Embryonic facial prominence (tissue), 1 donor: ENCODE measurements at regions not wholly inside any gene's neighbourhood (a gene's known extent, or its start where the extent isn't known, plus 50 kb on each side); places are given as distances from the start of the nearest gene placed in this dataset.

Experiments
- DNase-seq: peaks from one replicate; pipeline ENCODE4 v3.0.0-alpha.2; 2016; ENCODE audit errors: extremely low spot score

DNA sequence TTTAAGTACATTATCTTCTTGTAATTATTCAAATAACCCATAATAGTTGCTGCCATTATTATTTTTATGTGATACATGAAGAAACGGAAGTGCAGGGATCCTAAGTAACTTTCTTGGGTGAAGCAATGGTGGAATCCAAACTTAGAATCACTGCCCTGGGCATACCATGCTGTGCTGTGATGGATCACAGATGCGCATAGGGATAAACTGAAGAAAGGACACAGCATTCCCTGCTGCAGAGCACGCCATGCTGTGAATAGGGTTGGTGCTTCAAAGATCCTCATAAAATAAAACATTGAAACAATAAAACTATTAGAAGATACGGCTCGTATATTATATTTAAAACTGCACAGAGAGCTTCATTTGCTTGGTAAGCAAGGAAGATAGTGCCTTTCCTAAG is 211.7 kb upstream of the ADAMTS16 start:
- no peak for DNase-seq

DNA sequence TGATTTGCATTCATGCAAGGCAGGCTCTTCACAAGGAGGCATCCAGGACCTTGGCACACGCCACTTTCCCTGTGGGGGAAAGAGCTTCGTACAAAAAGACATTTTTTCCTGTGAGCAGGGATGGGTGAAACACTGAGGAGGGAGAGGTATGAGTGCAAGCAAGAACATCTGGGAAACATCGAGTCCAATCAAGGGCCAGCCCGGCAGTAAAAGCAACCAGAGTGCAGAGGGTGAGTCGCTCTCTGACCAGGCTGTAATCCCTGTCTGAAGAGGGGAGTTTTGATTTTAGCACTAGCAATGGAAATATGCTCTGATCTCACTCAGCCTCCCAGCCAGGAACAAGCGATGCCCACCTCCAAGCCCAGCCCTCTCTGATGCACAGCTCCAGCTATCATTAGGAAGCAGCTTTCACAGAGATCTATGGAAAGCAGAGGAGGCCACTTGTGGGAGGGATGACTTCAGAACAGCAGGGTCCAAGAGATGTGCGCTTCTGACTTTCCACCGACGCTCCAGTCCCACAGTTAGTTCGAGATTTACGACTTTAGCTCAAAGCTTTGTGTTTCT is 211.0 kb upstream of the ADAMTS16 start:
- no peak for DNase-seq

DNA sequence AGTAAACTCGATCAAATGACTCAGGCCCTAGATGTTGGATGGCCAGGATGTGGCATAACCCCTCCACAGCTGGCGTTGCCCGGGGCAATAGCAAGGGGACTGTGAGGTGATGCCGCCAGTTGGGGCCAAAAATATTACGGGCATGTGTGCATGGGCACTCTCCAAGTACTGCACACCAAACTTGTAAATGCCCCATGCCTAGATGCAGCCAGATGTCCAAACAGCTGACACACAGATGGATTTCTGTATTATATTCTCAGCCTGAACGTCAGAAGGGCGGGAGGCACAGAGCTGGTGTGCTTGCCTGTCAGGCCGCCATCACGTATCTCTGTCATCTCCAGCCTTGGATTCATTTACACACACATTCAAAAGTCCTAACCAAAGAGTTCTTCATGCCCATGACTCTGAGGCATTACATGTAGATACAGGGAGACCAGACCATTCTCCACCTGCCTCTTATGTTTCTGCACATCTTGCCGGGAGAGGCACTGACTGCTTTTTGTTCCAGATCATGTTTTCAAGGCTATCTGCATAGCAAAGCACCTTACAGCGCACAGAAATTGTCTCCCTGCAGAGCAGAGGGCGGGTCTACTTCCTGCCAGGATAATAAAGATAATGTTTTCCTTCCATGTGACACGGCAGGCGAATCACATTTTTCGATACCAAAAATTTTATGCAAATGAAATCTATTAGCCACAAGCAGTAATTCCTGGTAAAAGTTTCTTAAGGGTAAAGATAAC is 200.9 kb upstream of the ADAMTS16 start:
- DNase-seq, result no peak

DNA sequence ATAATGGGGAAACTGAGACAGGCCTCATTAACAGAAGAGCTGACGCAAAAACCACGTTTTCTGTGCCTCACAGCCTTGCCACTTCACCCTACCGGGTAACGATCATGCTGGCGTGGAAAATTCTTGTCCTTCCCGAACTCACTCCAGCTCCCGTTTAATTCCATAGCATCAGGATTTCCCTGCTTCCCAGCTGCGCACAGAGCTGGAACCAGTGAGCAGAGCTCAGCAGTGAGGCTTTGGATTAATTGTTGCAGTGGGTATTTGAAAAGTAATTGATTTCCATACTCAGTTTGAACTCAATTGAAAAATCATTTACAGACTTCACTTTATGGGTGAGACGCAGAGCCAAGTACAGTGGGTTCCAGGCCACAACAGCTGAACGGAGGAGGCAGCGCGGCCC is 199.0 kb upstream of the ADAMTS16 start:
- no peak for DNase-seq

DNA sequence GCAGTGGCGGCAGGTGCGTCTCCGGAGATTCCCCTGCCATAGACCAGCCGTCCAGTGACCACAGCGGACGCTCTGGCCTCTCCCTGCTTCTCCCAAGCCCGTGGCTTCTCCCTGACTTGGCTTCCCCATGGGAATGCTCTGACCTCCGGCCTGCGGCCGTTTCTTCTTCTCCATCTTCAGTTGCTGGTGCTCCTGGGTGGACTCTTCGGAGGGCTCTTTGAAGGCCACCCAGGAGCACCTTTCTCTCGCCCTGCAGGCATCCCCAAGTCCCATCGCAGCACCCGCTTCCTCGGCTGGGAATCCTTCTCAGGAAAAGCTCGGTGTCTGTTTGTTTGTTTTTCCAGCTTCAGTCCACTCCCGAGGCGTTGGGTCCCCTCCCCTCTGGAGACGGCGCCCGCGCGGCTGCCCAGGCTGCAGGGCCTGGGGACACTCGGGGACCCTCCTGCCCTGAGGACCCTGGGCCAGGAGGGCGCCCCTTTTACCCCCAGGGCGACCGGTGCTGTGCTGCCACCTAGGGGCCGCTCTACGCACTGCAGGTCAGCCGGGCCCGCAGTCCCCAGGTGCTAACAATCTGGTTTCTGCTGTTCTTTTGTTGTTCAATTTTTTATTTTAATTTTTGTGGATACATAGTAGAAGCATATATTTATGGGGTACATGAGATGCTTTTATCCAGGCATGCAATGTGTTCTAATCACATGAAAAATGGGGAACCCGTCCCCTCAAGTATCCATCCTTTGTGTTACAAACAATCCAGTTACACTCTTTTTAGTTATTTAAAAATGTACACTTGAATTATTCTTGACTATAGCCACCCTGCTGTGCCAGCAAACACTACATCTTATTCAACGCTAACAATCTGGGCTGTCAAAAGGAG is 197.9 kb upstream of the ADAMTS16 start:
- DNase-seq, result no peak

DNA sequence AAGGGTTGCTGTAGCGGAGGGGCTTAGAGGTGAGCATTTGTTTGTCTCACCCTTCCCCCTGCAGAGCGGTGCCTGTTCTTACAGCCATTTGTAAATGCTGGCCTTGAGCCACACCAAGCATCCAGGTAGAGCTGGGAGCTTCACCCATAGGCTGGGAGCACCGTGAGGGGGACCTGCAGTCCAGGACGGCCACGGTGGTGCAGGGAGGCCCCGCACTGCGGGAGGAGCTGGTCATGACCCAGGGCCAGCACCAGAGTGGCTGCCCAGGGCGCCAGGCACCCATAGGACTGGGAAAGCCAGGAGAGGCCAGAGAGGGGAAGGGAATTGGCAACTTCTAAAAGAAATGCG is 197.3 kb upstream of the ADAMTS16 start:
- DNase-seq, result no peak

DNA sequence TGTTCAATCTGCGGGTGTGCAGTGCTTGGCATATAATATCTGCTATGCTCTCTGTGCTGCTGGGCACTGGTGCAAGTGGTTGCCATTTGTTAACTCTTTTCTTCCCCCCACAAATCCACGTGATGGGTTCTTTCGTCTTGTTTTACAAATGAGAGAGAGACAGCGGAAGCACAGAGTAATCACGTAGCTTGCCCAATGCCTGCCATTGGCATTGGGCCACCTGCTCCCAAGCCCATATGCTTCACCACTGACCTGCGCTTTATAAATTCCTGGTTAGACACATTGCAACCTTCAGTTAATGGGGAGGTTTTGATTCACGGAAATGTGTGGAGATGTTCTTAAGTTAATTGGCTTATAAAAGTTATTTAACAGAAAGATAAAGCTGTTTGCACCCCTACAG is 194.8 kb upstream of the ADAMTS16 start:
- no peak for DNase-seq

DNA sequence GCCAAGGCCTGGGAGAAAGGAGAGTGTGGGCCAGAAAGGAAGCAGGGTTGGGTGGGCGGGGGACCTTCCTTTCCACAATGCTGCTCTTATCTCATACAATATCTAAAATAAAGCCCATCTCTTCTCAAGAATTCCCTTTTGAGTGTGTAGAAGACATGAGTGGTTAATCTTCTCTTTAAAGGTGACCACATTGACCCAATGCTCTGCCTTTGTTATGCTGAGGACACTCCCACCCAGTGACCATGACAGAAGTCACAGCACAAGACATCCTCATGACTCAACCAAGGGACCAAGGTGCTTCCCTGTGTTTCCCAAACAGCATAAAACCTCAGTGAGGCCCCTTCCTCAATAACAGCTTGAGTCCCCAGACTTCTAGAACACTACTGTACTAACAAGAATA is 193.0 kb upstream of the ADAMTS16 start:
- DNase-seq, result no peak

DNA sequence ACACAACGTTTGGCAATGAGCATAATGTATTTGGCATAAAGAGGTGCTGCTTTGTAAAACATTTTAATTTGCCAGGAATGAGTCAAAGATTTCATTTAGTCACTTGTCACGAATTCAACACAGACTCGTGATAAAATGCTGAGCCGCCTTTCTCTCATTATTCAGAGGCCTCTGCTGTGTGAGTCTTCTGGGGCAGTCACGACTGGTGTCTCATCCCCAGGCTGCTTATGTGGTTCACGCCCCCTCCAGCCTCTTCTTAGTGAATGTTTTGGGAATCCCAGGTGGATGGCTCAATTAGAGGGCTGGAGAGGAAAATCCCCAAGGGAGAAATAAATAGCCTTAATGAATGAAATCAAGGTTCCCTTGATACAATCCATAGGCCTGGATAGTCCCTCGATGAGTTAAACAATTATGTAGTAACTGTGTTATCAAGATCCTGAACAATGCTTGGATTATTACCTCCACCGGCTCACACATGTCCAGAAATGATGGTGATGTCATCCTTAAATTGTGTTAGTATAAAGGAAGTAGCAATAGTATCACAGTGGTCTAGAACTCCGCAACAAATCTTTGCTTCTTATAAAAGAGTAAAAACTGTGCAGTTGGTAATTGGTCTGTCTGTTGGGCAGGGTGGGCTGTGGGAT is 192.1 kb upstream of the ADAMTS16 start:
- DNase-seq, result no peak

DNA sequence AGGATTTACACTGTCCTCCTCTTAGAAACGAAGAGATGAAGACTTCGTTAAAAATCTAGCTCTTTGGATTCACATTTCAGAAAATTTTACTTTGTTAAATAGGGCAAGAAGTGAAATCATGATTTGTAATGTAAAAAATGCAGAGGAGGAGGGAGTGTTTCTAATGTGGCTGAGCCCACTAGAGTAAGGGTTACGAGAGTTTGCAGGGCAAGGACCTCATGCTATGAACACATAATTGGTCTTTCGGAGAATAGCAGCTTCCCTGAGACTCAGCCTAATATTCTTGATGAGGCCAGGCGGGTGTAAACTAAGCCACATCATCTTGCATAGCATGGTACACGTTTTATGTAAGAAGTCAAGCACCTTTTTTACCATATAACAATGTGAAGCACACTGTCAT is 191.0 kb upstream of the ADAMTS16 start:
- no peak for DNase-seq

DNA sequence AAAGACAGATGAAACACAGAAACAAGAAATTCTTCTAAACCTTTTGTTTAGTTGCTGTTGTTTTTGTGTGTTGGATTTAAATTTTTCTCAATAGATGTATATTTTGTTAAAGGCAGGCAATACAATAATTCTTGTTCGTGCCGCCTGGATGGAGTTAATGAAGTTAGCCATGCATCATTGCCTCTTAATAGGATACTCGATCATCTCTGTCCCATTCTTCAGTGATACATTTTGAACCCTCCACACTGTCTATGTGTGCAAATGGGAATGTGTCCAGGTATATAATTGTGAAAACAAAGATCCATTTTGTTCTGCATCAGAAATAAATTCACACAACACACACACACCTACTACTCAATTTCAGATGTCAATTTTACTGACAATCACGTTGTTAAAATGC is 186.6 kb upstream of the ADAMTS16 start:
- DNase-seq, result no peak

DNA sequence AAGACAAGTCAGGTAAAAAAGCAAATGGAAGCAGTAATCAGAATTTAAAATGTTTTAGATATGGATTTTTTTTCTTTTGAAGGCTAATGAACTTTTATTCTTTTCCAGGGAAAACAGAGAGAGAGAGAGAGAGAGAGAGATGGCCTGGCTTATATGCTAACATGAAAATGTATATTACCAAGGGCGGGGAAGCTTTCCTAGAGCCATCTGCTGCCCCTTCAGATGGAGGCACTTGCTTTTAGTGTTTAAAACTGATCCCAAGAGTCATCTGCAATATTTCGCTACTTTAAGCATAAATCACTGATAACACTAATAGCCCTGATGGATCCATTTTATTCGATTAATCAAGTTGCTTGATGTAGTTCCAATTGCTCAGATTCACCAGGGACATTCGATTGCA is 186.1 kb upstream of the ADAMTS16 start:
- no peak for DNase-seq

DNA sequence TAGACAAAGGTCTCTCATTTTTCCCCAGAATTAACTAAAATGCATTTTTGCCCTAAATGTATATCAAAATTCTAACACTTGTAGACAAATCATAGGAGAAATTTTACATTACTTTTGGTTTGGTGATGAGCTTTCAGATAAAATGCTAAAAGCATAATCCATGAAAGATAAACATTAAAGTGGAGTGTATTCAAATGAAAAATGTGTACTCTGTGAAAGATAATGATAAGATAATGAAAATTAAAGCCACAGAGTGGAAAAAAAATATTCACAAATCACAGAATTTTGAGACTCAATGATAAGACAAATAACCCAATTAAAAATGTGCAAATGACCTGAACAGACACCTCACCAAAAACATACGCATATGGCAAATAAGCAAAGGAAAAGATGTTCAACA is 176.9 kb upstream of the ADAMTS16 start:
- no peak for DNase-seq

DNA sequence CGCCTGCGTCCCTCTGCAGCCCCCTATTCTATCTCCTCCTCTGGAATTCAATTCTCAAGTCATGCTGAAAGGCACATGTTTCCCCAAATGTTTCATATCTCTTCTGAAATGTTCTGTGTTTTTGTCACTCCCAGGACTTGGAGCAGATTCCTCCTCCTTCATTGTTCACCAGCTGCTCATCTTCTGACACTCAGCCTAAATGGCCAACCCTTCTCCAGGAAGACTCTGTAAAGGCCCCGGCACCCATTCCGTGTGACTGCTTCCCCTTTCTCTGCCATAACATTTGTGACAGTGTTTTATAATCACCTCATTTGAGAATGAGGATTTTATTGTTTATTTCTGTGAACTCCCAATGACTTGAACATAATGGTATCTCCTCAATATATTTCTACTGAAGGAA is 170.8 kb upstream of the ADAMTS16 start:
- no peak for DNase-seq

DNA sequence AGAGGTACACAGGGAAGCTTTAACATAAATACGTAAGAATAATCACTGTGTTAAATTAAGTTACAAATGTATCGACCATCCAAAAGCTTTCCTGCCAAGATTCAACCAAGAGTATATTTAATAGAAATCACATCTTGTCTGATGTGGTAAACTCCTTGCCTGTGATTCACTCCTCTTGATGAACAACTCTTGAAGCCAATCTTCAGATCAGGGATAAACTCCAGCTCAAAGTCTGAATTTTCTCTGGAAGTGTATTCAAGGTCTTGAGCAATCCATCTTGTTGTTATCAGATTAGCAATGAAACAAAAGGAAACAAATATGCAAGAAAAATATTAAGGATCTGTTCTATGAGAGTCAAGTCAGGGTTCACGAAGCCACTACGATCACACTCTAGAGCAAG is 170.0 kb upstream of the ADAMTS16 start:
- no peak for DNase-seq

DNA sequence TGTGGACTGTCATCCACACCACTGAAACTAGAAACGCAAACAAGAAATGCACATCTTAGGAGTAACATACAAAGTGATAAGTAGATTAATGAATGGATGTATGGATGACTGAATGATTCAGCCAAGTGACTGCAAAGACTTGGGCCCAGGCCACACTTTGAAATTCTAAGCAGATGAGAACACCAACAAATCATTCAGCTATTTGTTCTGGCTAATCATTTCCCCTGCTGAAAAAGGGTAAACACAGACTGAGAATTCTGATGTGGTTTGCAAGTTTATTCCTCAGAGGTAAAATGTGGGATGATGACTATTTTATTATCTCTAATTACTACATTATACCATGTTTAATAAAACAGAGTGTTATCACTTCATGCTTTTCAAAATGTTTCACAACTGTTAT is 163.2 kb upstream of the ADAMTS16 start:
- DNase-seq, result no peak

DNA sequence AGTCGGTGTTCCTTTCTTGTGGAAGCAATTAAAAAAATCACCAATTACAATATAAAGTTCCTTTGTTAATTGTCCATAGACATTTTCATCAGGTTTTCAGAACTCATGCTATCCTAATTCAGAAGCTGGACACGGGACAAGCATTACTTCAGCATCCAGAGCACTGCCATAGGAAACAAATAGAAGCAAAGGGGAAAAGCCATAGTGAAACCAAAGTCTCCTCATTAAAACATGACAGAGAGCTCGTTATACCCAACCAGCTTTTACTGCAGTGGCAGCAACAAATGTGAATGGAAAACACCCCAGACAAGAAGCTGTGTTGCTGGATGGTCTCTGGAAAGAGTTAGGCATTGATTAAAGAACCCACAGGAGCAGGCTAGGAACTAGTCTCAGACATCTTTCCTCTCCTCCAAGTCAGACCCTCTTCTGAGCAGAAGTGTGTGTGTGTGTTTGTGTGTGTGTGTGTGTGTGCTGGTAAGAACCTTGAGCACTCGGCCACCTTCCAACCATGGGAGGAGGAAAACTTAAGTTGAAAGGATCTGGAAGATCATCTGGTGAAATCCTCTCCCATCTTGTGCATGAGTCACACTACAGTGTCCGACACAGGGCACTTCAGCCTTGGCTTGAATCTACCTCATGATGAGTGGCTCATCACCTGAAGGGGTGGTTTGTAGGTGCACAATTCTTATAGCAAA is 162.6 kb upstream of the ADAMTS16 start:
- no peak for DNase-seq

DNA sequence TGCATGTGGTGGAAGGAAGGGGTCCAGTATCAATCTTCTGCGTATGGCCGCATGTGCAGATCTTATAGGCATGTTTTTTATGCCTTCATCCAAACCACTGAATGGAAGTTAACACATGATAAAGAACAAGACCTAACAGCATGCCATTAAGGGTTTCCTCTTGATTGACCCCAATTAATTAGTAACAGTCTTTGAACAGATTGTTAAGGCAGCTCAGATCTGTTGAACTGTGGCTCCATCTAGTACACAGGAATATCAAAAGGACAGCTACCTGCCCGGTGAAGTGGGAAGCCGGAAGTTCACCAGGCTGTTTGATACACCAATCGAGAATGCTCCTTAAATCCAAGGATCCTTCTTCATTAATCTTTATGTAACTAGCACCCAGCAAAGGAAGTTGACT is 159.9 kb upstream of the ADAMTS16 start:
- DNase-seq, result no peak

DNA sequence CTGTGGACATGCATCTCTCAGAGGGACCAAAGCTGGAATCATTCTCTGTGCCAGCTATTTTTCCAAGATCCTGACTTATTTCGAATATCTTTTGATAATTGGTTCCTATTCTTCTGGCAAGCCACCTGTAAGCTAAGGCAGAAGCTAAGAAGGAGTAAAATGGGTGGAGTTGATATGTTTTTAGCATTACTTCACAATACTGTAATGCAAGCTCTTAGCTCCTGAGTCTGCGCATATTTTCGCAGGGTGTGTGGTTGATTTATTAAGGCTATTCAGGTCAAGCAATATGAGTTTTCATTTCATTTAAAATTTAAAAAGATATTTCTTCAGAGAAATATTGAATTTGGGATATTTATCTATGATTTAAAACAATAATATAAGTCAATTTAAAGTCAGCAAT is 158.5 kb upstream of the ADAMTS16 start:
- no peak for DNase-seq

DNA sequence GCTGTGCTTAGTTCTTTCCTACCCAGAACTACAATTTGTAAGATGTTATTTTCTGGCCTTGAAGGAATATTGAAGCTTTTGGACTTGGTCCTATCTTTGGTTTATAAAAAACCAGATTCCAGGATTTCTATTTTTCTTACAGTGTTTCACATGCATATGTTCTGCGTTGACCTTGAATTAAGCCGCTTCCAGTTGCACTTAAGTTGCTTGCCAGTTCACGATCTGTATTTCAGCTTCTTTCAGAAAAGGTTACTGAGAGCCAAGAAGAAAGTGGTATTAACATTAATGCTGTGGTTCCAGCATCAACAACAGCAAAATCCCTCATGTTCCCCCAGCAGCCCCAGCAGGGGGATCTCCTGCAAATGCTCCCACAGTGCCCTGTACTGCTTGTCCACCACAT is 156.4 kb upstream of the ADAMTS16 start:
- no peak for DNase-seq

DNA sequence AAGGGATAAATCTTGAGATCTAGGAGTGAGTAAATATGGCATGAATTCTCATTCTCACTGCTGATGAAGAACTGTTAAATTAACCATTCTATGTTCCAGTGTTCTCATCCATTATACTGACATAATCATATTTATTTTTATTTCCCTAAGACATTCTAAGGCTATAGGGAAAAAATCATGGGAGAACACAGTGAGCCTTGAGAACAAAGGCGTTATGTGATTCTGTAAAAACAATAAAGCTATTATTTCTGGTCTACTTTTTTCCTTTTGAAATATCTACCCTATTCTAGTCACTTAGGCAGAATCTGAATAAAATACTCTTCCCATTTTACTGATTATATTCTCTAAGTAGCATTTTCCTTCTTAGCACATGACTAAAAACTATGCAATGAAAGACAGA is 155.7 kb upstream of the ADAMTS16 start:
- no peak for DNase-seq

DNA sequence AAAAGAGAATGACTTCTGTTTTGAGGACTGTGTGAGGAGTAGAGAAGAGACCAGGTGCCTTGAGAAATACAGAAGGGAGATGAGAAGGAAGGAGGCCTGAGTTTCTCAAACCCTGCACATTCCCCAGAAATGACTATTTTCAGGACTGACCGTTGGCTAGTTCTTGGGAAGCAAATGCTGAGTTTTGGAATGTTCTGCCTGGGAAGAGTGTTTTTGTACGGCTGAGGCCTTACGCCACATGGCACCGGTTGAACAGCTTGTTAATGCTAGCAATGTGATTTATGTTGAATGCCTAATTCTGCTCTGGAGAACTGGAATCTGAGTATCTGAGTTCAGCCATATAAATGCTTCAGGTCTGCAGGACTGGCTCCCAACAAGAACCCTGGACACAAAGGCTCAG is 152.7 kb upstream of the ADAMTS16 start:
- DNase-seq, result no peak
